GM18520 (cell line): ENCODE measurements at regions not wholly inside any gene's neighbourhood (a gene's known extent, or its start where the extent isn't known, plus 50 kb on each side); places are given as distances from the start of the nearest gene placed in this dataset.

Experiments used
- ATAC-seq: cut with Tn5 transposase; IDR thresholded peaks from one replicate; pipeline ENCODE4 v1.9.1; 2021; ENCODE audit not compliant: unreplicated experiment

GRCh38 chr2:7983451-7983850, 698.4 kb upstream of the ID2 start:
- no peak for ATAC-seq

- no peak for ATAC-seq
These were observed 697.9 kb upstream of the ID2 start for GRCh38 chr2:7983912-7984311.

GRCh38 chr2:7984693-7985353, 697.0 kb upstream of the ID2 start:
- no peak for ATAC-seq

- no peak for ATAC-seq
These were observed 695.4 kb upstream of the ID2 start for GRCh38 chr2:7986431-7986830.

- ATAC-seq, result no peak
These were observed 693.9 kb upstream of the ID2 start for GRCh38 chr2:7987992-7988391.

GRCh38 chr2:7988440-7988839, 693.4 kb upstream of the ID2 start:
- no peak for ATAC-seq

GRCh38 chr2:7989823-7990222, 692.0 kb upstream of the ID2 start:
- ATAC-seq, result no peak

- ATAC-seq, result no peak
These were observed 688.9 kb upstream of the ID2 start for GRCh38 chr2:7992612-7993602.

GRCh38 chr2:7994397-7994951, 687.4 kb upstream of the ID2 start:
- ATAC-seq, result no peak

- no peak for ATAC-seq
These were observed 684.6 kb upstream of the ID2 start for GRCh38 chr2:7997279-7997678.

- ATAC-seq, result no peak
These were observed 682.0 kb upstream of the ID2 start for GRCh38 chr2:7999683-8000476.

GRCh38 chr2:8000870-8001269, 681.0 kb upstream of the ID2 start:
- ATAC-seq, result no peak

- no peak for ATAC-seq
These were observed 679.0 kb upstream of the ID2 start for GRCh38 chr2:8002765-8003393.

GRCh38 chr2:8003462-8004075, 678.3 kb upstream of the ID2 start:
- no peak for ATAC-seq

- no peak for ATAC-seq
These were observed 677.6 kb upstream of the ID2 start for GRCh38 chr2:8004250-8004681.

GRCh38 chr2:8006181-8006580, 675.7 kb upstream of the ID2 start:
- ATAC-seq, result no peak

GRCh38 chr2:8006626-8007025, 675.2 kb upstream of the ID2 start:
- no peak for ATAC-seq

- ATAC-seq, result no peak
These were observed 672.8 kb upstream of the ID2 start for GRCh38 chr2:8009010-8009597.

GRCh38 chr2:8015848-8016600, 665.8 kb upstream of the ID2 start:
- no peak for ATAC-seq
